ENCODE measurements at regions not wholly inside any gene's neighbourhood (a gene's known extent, or its start where the extent isn't known, plus 50 kb on each side); places are given as distances from the start of the nearest gene placed in this dataset.
"Not testable (repeated sequence)": the region's sequence is repeated elsewhere in the genome, so short reads cannot be mapped to it uniquely, and the experiment has no call there.

DNA sequence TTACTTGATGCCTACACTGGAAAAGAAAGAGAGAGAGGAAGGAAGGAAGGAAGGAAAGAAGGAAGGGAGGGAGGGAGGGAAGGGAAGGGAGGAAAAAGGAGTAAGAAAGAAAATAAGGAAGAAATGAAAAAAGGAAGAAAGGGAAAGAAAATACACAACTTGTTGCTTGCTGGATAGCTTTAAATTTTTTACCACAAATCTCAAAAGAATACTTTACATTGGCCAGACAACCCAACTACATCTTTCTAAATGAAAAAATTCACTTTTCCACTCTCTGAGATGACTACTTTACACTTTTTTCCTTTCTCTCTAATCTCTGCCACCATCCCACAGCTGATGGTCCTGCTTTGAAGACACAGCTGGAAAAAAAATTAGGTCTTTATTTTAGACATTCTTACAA lies 228.9 kb upstream of the FAM78B start:
- no peak for DNase-seq

GRCh38 chr1:166409253-166410082 lies 242.7 kb upstream of the FAM78B start:
- DNase-seq = not testable (repeated sequence)

DNA sequence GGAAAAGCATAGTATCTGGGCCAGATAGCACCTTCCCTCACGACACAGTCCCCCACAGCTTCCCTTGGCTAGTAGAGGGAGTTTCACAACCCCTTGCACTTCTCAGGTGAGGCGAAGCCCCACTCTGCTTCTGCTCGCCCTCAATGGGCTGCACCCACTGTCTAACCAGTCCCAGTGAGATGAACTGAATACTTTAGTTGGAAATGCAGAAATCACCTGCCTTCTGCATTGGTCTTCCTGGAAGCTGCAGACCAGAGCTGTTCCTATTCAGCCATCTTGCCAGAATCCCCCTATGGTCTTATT lies 243.2 kb upstream of the FAM78B start:
- DNase-seq = no peak

- not testable (repeated sequence) for DNase-seq
Observed at GRCh38 chr1:166416831-166417230, 250.0 kb upstream of the FAM78B start.

- no peak for DNase-seq
Observed at GRCh38 chr1:166418344-166418933, 251.6 kb upstream of the FAM78B start.

- not testable (repeated sequence) for DNase-seq
Observed at GRCh38 chr1:166422586-166422985, 255.8 kb upstream of the FAM78B start.

DNA sequence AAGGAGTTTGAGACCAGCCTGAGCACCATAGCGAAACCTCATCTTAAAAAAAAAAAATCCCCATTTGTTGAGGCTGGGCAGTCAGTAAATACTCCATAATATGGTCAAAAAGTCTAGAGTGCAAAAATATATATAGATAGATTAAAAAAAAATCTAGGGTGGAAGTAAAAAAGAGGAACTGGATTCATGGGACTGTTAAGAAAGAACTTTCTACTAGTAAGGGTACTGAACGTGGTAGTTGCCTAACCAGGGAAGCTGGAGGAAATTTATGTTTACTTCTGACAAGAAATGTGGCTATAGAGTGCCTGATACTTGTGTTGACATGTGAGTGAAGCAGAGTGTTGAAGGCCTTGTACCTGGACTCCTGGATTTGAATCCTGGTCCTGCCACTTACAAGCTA lies 265.9 kb upstream of the FAM78B start:
- DNase-seq = no peak

DNA sequence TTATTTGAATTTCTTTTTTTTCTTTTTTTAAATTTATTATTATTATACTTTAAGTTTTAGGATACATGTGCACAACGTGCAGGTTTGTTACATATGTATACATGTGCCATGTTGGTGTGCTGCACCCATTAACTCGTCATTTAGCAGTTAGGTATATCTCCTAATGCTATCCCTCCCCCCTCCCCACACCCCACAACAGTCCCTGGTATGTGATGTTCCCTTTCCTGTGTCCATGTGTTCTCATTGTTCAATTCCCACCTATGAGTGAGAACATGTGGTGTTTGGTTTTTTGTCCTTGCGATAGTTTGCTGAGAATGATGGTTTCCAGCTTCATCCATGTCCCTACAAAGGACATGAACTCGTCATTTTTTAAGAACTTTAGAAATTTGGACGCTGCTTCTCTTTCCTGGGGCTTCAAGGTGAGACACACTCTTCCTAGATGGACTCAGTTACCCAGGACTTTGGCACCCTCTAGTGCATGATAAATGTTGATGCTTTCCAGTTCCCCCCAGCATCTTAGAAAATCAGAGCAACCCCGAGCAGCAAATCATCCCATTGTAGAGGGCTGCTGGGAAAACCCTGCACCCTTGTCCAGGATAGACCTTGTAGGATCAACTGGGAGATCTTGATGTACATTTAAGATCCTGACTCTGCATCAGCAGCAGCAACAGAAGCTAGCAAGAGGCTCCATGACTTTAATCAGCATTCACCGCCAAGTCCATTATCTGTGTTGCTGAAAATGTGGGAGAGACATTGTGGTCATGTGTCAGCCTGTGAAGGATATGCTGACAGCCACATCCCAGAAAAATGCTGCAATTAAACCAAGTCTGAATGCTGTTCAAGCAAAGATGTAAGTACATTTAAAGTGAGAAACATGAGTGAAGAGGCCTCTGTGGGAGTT lies 266.9 kb upstream of the FAM78B start:
- not testable (repeated sequence) for DNase-seq

DNA sequence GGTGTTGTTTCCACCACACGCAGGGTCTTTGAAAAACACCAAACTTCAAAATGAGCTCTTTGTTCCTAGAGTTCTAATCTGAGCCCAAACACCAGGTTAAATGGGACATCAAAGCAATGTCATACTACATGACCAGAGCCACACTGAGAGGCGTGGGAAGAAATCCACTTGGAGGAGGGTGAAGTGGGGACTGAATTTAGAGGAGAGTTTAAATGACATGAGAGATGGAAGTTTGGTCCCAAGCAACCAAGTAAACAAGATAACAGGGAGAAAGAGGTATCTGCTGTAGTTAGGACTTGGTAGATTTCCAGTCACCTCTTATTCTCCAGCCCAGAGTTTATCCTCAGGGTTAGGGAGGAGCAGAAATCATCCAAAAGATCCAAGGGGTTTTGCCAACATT lies 290.9 kb upstream of the FAM78B start:
- DNase-seq = no peak

- no peak for DNase-seq
Observed at GRCh38 chr1:166464333-166464732, 297.5 kb upstream of the FAM78B start.

GRCh38 chr1:166470014-166470413 lies 303.2 kb upstream of the FAM78B start:
- no peak for DNase-seq

- no peak for DNase-seq
Observed at GRCh38 chr1:166470441-166470840, 303.6 kb upstream of the FAM78B start.

DNA sequence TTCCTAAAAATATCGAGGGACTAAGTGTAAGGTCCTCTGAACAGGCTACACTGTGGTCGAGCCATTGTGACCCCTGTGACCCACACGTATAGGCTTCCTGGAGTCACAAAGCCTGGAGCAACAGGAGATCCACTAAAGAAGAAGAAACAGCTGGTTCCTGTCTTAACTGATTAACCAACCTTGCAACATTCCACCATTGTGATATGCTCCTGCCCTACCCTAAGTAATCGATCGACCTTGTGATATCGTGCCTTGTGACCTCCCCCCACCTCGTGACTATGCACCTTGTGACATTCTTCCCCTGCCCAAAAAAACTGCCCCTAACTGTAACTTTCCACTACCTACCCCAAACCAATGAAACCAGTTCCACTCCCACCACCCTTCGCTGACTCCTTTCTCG lies 304.6 kb upstream of the FAM78B start:
- DNase-seq = no peak

- DNase-seq = no peak
Observed at GRCh38 chr1:166479052-166479631, 312.3 kb upstream of the FAM78B start.

GRCh38 chr1:166484471-166484870 lies 317.7 kb upstream of the FAM78B start:
- no peak for DNase-seq

DNA sequence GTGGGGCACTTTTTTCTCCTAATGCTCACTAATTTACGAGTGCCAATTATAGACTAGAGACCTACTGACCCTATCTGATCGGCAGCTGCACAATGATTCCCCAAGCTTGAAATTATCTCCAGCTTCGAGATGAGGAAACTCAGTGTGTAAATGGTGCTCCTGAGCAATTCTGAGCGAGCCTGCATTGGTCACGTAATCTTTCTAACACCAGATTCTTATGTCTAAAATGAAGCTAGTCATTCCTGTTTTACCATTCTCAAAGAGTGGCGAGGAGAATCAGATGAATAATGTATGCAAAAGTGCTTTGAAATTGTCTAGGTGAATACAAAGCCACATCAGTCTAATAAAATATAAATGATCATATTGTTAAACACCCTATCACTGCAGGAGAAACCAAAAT lies 318.1 kb upstream of the FAM78B start:
- DNase-seq = no peak

DNA sequence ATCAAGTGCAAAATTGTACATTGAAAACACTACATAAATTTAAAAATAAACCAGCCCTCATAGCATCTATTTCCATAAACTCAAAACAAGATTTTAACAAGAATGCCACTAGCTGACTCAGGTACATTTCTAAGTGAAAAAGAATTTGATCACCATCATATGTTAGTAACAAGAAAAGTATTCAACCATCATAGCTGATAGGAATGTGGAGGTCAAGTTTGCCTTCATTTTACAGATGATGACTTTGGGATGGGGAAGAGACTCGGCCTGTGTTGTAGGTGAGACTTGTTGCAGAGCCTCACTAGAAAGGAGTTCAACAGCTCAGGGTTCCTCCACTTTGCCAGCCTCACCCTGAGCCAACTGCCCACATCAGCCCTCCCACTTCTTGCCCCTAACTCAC lies 318.8 kb upstream of the FAM78B start:
- no peak for DNase-seq

DNA sequence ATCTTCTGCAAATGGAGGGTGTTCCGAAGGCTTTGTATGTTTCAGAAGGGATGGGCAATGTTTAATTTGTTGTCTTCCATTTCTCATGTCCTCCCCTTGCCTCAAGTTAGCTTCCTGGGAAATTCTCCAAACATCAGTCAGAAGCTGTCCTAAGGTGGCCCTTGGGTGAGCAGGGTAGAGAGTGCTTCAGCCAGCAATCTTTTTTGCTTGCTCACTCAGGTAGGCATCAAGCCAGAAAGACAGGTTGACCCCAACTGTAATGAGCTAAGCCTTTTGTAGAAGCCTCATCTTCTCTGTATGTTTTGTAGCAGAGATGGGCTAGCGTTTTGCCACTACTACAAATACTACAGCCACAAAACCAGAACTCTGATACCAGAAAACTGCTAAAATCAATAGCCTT lies 321.5 kb upstream of the FAM78B start:
- DNase-seq = no peak

GRCh38 chr1:166489356-166489669 lies 322.5 kb upstream of the FAM78B start:
- DNase-seq = no peak

GRCh38 chr1:166489670-166490436 lies 323.1 kb upstream of the FAM78B start:
- DNase-seq = peak; percentile 43

DNA sequence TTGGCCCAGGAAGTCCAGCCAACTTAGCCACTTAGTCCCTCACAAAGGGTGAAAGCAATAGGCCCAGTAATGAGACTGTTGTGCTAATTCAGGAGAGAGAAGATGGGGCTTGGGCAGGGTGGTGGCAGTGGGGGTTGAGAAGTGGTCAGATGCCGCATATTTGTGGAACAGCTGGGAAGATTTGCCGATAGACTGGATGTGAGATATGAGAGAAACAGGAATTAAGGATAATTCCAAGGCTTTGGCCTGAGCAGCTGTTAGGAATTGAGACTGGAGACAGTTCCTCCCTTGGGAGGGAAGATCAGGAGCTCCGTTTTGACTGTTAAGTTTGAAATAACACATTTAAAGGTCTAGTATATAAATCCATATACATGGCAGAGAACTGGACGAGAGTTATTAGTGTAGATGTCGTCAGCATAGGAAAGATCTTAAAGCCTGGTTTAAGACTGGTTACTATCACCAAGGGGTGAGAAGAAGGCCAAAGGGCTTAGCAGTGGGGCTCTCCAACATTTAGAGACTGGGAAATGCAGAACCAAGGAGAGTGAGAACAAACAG lies 323.7 kb upstream of the FAM78B start:
- no peak for DNase-seq

GRCh38 chr1:166493765-166494164 lies 327.0 kb upstream of the FAM78B start:
- DNase-seq = not testable (repeated sequence)

DNA sequence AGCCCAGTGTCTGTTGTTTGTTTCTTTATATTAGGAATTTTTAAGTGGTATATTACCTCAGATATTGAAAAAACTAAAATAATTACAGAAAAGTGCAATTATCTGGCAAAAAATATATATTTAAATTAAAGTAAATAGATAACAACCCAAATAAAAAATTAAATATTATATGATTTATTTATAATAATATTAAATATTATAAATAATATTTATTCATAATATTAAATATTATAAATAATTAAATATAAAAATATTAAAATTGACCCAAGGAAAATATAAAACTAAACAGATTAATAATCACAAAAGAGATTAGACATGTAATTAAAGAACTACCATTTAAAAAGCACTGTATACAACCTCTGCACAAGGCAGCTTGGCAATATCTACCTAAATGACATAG lies 331.9 kb upstream of the POGK start:
- no peak for DNase-seq

All from NCI-H1048 (cell line).